ENCODE measurements at regions not wholly inside any gene's neighbourhood (a gene's known extent, or its start where the extent isn't known, plus 50 kb on each side); places are given as distances from the start of the nearest gene placed in this dataset.

DNA sequence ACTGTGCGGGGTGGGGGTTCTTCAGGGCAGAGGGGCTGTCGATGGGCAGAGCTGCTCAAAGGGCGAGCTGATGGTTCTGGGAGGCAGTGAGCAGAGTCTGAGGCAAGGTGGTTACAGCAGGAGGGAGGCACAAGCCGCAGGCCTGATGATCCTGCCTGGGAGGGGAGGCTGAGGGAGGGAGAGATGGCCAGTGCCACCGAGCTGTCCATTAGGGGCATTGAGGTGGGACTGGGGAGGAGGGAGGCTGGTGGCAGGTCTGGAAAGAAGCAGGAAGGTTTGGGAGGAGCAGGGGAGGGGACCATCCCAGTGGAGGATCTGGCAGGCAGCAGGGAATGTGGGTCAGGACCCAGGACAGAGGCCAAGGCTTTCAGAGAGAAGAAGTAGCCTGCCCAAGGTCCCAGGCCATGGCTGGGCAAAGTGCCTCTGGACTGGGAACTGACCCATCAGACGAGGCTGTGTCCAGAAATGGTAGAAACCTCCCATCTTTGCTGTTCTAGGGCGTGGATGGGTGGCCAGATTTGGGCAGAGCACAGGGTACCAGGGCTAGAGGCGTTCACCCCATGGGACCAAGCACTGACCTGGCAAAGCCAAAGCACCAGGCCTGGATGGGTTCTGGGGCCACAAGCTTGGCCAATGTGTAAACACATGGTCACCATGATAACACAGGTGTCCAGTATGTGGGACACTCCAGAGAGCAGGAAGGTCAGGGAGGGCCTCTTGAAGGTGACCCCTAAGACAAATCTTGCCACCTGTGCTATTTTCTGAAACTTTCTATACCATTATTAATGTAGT, 55.5 kb downstream of the INHBB start:
- FAIRE-seq = no peak
- DNase-seq (ENCODE audit: insufficient read length, low spot score) = no peak
- no peak for TF ChIP-seq POLR2A (IDR thresholded peaks at IDR 0.05; ENCODE audit: low read depth, low read length)

DNA sequence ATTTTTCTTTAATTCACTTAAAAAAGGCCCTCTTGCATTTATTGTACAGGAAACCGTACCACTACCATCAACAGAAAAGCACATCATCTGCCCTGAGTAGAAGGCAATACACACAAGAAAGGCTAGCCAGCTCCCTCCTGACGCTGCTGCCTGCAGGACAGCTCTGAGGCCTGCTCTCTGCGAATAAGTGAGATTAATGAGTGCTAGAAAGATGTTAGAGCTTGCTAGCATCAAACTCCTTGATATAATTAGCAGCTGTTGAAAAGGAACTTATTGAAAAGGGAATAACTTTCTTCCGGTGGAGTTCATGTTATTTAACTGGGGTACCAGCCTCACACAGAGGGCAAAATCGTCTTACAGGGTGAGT, 56.1 kb downstream of the INHBB start:
- no peak for TF ChIP-seq POLR2A (IDR thresholded peaks at IDR 0.05; ENCODE audit: low read depth, low read length)
- no peak for FAIRE-seq

DNA sequence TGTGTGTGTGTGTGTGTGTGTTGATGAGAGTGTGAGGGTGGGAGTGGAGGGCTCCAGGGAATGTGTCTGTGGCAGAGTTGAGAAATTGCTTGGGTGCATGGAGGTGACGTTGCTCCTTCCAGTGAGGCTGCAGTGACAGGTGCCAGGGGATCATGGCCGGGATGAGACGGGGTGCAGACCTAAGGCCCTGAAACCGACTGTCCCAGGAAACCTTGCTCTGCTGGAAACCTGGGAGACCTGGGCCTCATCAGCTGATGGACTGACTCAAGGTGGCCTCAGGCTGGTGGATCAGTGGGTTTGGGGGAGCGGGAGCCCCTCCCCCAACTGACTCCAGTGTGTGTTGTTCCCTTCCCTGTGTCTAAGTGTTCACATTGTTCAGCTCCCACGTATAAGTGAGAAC, 56.6 kb downstream of the INHBB start:
- no peak for TF ChIP-seq POLR2A (IDR thresholded peaks at IDR 0.05; ENCODE audit: low read depth, low read length)
- FAIRE-seq = no peak
- no peak for DNase-seq (ENCODE audit: insufficient read length, low spot score)

More for the DNA sequence above, 56.1 kb downstream of the INHBB start:
- DNase-seq (ENCODE audit: insufficient read length, low spot score) = no peak

GRCh38 chr2:120403261-120403660, 57.3 kb downstream of the INHBB start:
- FAIRE-seq (no peak), DNase-seq (ENCODE audit: insufficient read length, low spot score) (no peak)
- no peak for TF ChIP-seq POLR2A (IDR thresholded peaks at IDR 0.05; ENCODE audit: low read depth, low read length)

DNA sequence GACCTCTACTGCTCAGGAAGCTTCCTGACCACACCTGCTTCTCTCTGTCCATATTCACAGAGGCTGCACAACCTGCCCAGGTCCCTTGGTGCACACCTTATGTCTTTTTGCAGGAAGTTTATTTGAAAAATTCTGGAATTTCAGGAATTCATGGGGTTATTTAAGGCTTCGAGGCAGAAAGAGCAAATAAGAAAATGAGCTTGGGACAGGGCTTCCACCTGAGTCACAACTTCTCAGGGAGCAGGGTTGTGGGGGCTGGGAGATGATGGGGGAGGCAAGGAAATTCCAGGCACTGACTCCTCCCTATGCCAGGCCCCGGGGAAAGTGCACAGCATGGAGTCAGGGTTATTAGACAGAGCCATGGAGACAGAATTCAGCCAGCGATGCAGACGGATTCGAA, 57.7 kb downstream of the INHBB start:
- TF ChIP-seq POLR2A (IDR thresholded peaks at IDR 0.05; ENCODE audit: low read depth, low read length) = no peak
- FAIRE-seq (no peak), DNase-seq (ENCODE audit: insufficient read length, low spot score) (no peak)

GRCh38 chr2:120404274-120404673, 58.3 kb downstream of the INHBB start:
- FAIRE-seq (no peak), DNase-seq (ENCODE audit: insufficient read length, low spot score) (no peak)
- TF ChIP-seq POLR2A (IDR thresholded peaks at IDR 0.05; ENCODE audit: low read depth, low read length) = no peak

- no peak for TF ChIP-seq POLR2A (IDR thresholded peaks at IDR 0.05; ENCODE audit: low read depth, low read length)
- DNase-seq (ENCODE audit: insufficient read length, low spot score) (no peak), FAIRE-seq (no peak)
These were observed 59.2 kb downstream of the INHBB start for GRCh38 chr2:120404941-120405758.

DNA sequence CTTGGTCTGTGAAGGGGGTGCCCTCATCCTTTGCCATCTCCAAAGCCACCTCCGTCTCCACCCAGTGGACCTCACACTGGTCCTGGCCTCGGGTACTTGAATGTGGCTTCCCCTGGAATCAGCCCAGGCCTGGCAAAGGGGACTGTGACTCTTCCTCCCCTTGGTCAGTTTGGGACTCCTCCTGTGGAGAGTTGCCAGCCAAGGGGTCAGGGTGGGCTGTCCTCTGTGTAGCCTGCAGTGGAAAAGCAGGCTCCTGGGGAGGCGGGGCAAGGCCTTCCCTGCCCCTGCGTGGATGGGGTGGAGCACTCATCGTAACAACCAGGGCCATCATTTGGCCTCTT, 59.8 kb downstream of the INHBB start:
- no peak for FAIRE-seq
- DNase-seq (ENCODE audit: insufficient read length, low spot score) = no peak
- no peak for TF ChIP-seq POLR2A (IDR thresholded peaks at IDR 0.05; ENCODE audit: low read depth, low read length)

- FAIRE-seq (no peak), DNase-seq (ENCODE audit: insufficient read length, low spot score) (no peak)
- no peak for TF ChIP-seq POLR2A (IDR thresholded peaks at IDR 0.05; ENCODE audit: low read depth, low read length)
These were observed 60.6 kb downstream of the INHBB start for GRCh38 chr2:120406566-120406965.

- no peak for TF ChIP-seq POLR2A (IDR thresholded peaks at IDR 0.05; ENCODE audit: low read depth, low read length)
- DNase-seq (ENCODE audit: insufficient read length, low spot score) (no peak), FAIRE-seq (no peak)
These were observed 64.6 kb downstream of the INHBB start for GRCh38 chr2:120410487-120410886.

GRCh38 chr2:120415060-120415459, 69.1 kb downstream of the INHBB start:
- no peak for TF ChIP-seq POLR2A (IDR thresholded peaks at IDR 0.05; ENCODE audit: low read depth, low read length)
- FAIRE-seq = no peak

DNA sequence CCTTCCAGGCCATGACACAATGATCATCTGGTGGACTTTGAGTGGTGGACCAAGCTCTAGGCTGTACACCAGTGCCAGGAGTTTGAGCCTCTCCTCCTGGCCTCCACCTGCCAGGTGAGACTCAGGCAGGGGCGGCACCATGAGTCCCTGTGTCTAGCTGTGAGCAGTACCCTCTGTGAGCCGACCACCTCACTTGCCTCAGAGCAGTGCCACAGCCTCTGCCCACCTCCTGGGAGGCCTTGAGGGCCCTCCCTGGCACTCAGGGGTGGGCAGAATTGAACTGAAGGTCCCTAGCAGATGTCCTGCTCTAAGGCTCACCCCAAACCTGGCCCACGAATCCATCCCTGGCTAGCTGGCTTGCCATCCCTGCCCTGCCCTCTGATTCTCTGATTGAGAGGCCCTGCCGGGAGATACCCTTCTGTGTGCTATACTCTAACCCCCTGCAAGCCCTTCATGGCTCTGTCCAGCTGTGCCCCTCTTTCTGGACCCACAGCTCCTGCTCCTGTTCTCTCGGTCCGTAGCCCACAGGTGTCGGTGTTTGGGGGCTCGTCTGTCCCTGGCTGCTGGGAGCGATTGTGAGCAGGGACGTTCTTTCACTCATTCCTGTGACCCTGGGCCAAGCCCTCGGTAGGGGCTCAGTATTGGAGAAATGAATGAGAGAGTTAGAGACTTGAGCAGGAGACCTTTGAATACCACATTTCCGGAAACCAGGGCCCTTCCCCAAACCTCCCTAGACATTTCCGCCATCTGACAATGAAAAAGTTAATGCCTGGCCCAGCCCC, 70.0 kb downstream of the INHBB start:
- no peak for TF ChIP-seq POLR2A (IDR thresholded peaks at IDR 0.05; ENCODE audit: low read depth, low read length)
- FAIRE-seq = no peak
- DNase-seq (ENCODE audit: insufficient read length, low spot score) = no peak

More at GRCh38 chr2:120415060-120415459, 69.1 kb downstream of the INHBB start:
- DNase-seq (ENCODE audit: insufficient read length, low spot score) = no peak

DNA sequence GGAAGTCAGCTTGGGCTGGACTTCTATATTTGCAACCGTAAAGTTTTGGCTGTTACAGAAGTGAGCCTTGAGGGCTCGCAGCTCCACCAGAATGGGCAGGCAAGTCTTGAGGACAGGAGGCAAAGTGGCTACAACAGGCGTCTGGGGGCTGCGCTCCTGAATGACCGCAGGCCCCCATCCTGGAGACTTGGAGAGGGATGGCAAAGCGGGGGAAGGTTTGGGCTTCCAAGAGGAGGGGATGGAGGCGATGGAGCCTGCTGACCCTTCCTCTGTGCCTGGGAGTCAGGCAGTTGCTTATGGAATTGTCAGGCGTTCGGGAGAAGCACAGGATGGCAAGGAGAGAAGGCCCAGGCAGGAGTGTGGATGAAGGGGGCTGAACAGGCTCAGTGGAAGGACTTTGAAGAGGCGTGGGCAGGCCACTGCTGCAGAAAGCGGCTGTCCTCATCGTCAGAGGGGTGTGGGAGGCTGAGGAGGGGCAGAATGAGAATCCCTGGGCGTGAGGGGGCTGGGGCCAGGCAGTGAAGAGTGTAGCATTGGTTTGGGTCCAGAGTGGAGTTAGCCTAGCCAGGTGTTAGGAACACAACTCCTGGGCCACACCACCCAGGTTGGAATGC, 72.3 kb downstream of the INHBB start:
- FAIRE-seq = no peak
- no peak for TF ChIP-seq POLR2A (IDR thresholded peaks at IDR 0.05; ENCODE audit: low read depth, low read length)

DNA sequence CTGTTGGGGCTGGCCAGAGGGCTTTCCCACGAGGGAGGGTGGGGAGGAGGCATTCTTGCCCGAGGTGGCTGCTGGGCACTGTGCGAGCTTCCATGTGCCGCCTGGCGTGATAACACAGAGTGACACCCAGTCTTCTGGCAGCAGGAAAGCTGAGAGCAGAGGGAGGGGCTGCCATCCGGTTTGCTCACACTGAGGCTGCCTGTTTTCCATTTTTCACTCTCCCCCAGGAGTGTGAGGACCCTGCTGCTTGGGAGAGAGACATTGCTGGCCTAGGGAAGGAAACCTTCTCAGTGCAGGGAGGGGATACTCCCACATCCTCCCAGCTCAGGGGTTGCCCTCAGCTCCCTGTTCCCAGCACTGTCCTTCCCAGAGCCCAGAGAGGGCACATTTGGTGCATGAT, 73.1 kb downstream of the INHBB start:
- no peak for TF ChIP-seq POLR2A (IDR thresholded peaks at IDR 0.05; ENCODE audit: low read depth, low read length)
- DNase-seq (ENCODE audit: insufficient read length, low spot score) = no peak
- no peak for FAIRE-seq

More for the DNA sequence above, 72.3 kb downstream of the INHBB start:
- no peak for DNase-seq (ENCODE audit: insufficient read length, low spot score)

Data from H54 (cell line).